Neuronal stem cell (in vitro differentiated cells): ENCODE measurements at regions not wholly inside any gene's neighbourhood (a gene's known extent, or its start where the extent isn't known, plus 50 kb on each side); places are given as distances from the start of the nearest gene placed in this dataset.
"Not testable (repeated sequence)": the region's sequence is repeated elsewhere in the genome, so short reads cannot be mapped to it uniquely, and the experiment has no call there.

Experiments used
- DNase-seq: peaks from one replicate; pipeline ENCODE4 v3.0.0-alpha.2; 2013; ENCODE audit warnings: low spot score
- H2AFZ ChIP-seq: one replicate; pipeline ENCODE4 v1.6.1; 2013; ENCODE audit warnings: mild to moderate bottlenecking, low read length, inconsistent platforms
- H2AK5ac ChIP-seq: 2 replicates; pipeline ENCODE4 v1.6.1; 2013; ENCODE audit warnings: low read depth, mild to moderate bottlenecking, inconsistent platforms, low read length, moderate library complexity, mixed read lengths
- H2BK120ac ChIP-seq: 2 replicates; pipeline ENCODE4 v1.6.1; 2013; ENCODE audit warnings: low read depth, mild to moderate bottlenecking, inconsistent platforms, low read length, moderate library complexity, mixed read lengths
- H2BK12ac ChIP-seq: one replicate; pipeline ENCODE4 v1.6.1; 2013; ENCODE audit warnings: low read length, inconsistent platforms
- H2BK15ac ChIP-seq: 2 replicates; pipeline ENCODE4 v1.6.1; 2013; ENCODE audit warnings: mild to moderate bottlenecking, low read length, inconsistent platforms, mixed read lengths
- H2BK5ac ChIP-seq: one replicate; pipeline ENCODE4 v1.6.1; 2013; ENCODE audit warnings: inconsistent platforms, mild to moderate bottlenecking, low read length, moderate library complexity
- H3K14ac ChIP-seq: one replicate; pipeline ENCODE4 v1.6.1; 2013; ENCODE audit warnings: low read length, inconsistent platforms
- H3K18ac ChIP-seq: 2 replicates; pipeline ENCODE4 v1.6.1; 2013; ENCODE audit warnings: low read length, inconsistent platforms
- H3K23ac ChIP-seq: 2 replicates; pipeline ENCODE4 v1.6.1; 2013; ENCODE audit warnings: low read depth, mild to moderate bottlenecking, mixed read lengths, low read length, inconsistent platforms; ENCODE audit not compliant: poor library complexity
- H3K27ac ChIP-seq: replicated peaks from 3 replicates; pipeline ENCODE4 v1.5.1; 2013; ENCODE audit warnings: low read length, inconsistent platforms
- H3K27me3 ChIP-seq, 3 experiments: 2 replicates each; pipeline ENCODE4 v1.6.1; 2013; ENCODE audit warnings: low read length in 3 of 3, mild to moderate bottlenecking in 2 of 3, inconsistent platforms in 1 of 3, low read depth in 1 of 3, mixed read lengths in 1 of 3, moderate library complexity in 1 of 3; ENCODE audit not compliant: control insufficient read depth in 3 of 3, insufficient read depth in 3 of 3
- H3K36me3 ChIP-seq, 2 donors: replicated peaks in 1 of 2; 2 replicates each; pipeline ENCODE4 v1.6.1; 2013; ENCODE audit warnings: low read length in 2 of 2; ENCODE audit not compliant: control insufficient read depth in 2 of 2, insufficient read depth in 2 of 2
- H3K4ac ChIP-seq: 2 replicates; pipeline ENCODE4 v1.6.1; 2013; ENCODE audit warnings: inconsistent platforms, mild to moderate bottlenecking, low read length, moderate library complexity
- H3K4me1 ChIP-seq, 2 donors: 1 replicate in 1 of 2; 2 replicates in 1 of 2; pipeline ENCODE4 v1.6.1; 2013; ENCODE audit warnings: low read length in 2 of 2, low read depth in 1 of 2; ENCODE audit not compliant: control insufficient read depth in 2 of 2, insufficient read depth in 1 of 2
- H3K4me2 ChIP-seq: one replicate; pipeline ENCODE4 v1.6.1; 2013; ENCODE audit warnings: mild to moderate bottlenecking, low read length, inconsistent platforms; ENCODE audit not compliant: insufficient read depth, poor library complexity, severe bottlenecking
- H3K4me3 ChIP-seq, 2 donors: 2 replicates each; pipeline ENCODE4 v1.5.1; 2013; ENCODE audit warnings: low read length in 2 of 2, mild to moderate bottlenecking in 2 of 2, inconsistent platforms in 1 of 2, moderate library complexity in 1 of 2
- H3K79me1 ChIP-seq: one replicate; pipeline ENCODE4 v1.6.1; 2013; ENCODE audit warnings: low read depth, mild to moderate bottlenecking, inconsistent platforms, low read length, moderate library complexity
- H3K9ac ChIP-seq: one replicate; pipeline ENCODE4 v1.6.1; 2013; ENCODE audit warnings: mild to moderate bottlenecking, low read depth, low read length, inconsistent platforms; ENCODE audit not compliant: poor library complexity
- H3K9me3 ChIP-seq, 2 donors: replicated peaks in 1 of 2; 2 replicates each; pipeline versions ENCODE3 to v1.6.1; 2013; ENCODE audit warnings: low read length in 2 of 2, mild to moderate bottlenecking in 2 of 2, inconsistent platforms in 1 of 2, low read depth in 1 of 2, mixed read lengths in 1 of 2, moderate library complexity in 1 of 2; ENCODE audit not compliant: control insufficient read depth in 2 of 2, insufficient read depth in 1 of 2
- H4K8ac ChIP-seq: one replicate; pipeline ENCODE4 v1.6.1; 2013; ENCODE audit warnings: low read depth, mild to moderate bottlenecking, inconsistent platforms, low read length, moderate library complexity
- H4K91ac ChIP-seq: one replicate; pipeline ENCODE4 v1.6.1; 2013; ENCODE audit warnings: low read length, low read depth, mild to moderate bottlenecking, inconsistent platforms; ENCODE audit not compliant: poor library complexity
- WGBS, 2 donors: extraction: QIAGEN DNeasy Blood & Tissue Kit; methylation state at CpG; one replicate each; pipeline ENCODE4 v1.1.7; 2013; ENCODE audit warnings: missing lambda C conversion rate in 2 of 2, mixed read lengths in 1 of 2; ENCODE audit not compliant: insufficient read length in 2 of 2, insufficient replicate concordance in 1 of 2; ENCODE audit errors: extremely low coverage in 2 of 2; 5-methylcytosine and 5-hydroxymethylcytosine counted together

- H3K18ac ChIP-seq, result no peak overlapping the region
- H4K8ac ChIP-seq, result no peak overlapping the region
- no peak overlapping the region for H2AK5ac ChIP-seq
- no peak overlapping the region for H2BK120ac ChIP-seq
- H3K79me1 ChIP-seq, result no peaks in the 10 kb centered on the region
- no peak overlapping the region for H3K27ac ChIP-seq
- no peaks in the 10 kb centered on the region for H3K27me3 ChIP-seq
- H4K91ac ChIP-seq, result no peak overlapping the region
- H3K9ac ChIP-seq, result no peak overlapping the region
- no peak overlapping the region for H2BK5ac ChIP-seq
- H3K14ac ChIP-seq, result no peak overlapping the region
- no peak overlapping the region for H3K4me3 ChIP-seq
- H2BK12ac ChIP-seq, result no peak overlapping the region
- no peak overlapping the region for H3K4ac ChIP-seq
- no peak overlapping the region for H3K4me2 ChIP-seq
- no peak for DNase-seq
- no peak overlapping the region for H3K23ac ChIP-seq
- no peaks in the 10 kb centered on the region for H3K4me1 ChIP-seq
- H3K9me3 ChIP-seq, result peaks cover 2 to 10% of the 10 kb centered on the region in 2 donors
- WGBS, 2 donors, result no CpG with 5 or more reads among the region's 1 CpG
- no peak overlapping the region for H2BK15ac ChIP-seq
- peak overlapping the region; percentile 15 for H2AFZ ChIP-seq
- H3K36me3 ChIP-seq, result no peaks in the 10 kb centered on the region
Observed at GRCh38 chr2:226295123-226295522, 504.5 kb downstream of the IRS1 start.

GRCh38 chr2:226291281-226291680 lies 508.3 kb downstream of the IRS1 start:
- H4K91ac ChIP-seq, H3K14ac ChIP-seq, H3K4me1 ChIP-seq, H2AFZ ChIP-seq, H2BK15ac ChIP-seq, H3K79me1 ChIP-seq, H2AK5ac ChIP-seq, H3K9ac ChIP-seq, H2BK5ac ChIP-seq, H3K4ac ChIP-seq, H3K4me3 ChIP-seq, H2BK12ac ChIP-seq, H2BK120ac ChIP-seq, DNase-seq, H3K36me3 ChIP-seq, H4K8ac ChIP-seq, H3K18ac ChIP-seq, H3K23ac ChIP-seq, H3K27me3 ChIP-seq, H3K4me2 ChIP-seq, H3K27ac ChIP-seq: not testable (repeated sequence)
- WGBS, 2 donors, result no CpG with 5 or more reads among the region's 1 CpG
- H3K9me3 ChIP-seq, result peaks cover 2 to 12% of the 10 kb centered on the region in 2 donors

- Histone ChIP-seq H2BK15ac (no peak overlapping the region), H4K8ac (no peak overlapping the region), H2AK5ac (no peak overlapping the region), H3K4ac (no peak overlapping the region), H3K9ac (no peak overlapping the region), H3K4me2 (no peak overlapping the region), H2BK12ac (no peak overlapping the region), H2BK120ac (no peak overlapping the region), H3K23ac (no peak overlapping the region), H3K18ac (no peak overlapping the region), H3K79me1 (no peaks in the 10 kb centered on the region), H3K4me1 (no peaks in the 10 kb centered on the region), H2AFZ (peak overlapping the region; percentile 4), H2BK5ac (no peak overlapping the region), H3K4me3 (no peak overlapping the region), H4K91ac (no peak overlapping the region), H3K27me3 (no peaks in the 10 kb centered on the region), H3K27ac (no peak overlapping the region), H3K9me3 (peaks cover 0 to 5% of the 10 kb centered on the region in 2 donors), H3K36me3 (no peaks in the 10 kb centered on the region), H3K14ac (no peak overlapping the region)
- DNase-seq, result no peak
- WGBS, 2 donors, result no CpG with 5 or more reads among the region's 2 CpGs
Observed at GRCh38 chr2:226286916-226287315, 512.7 kb downstream of the IRS1 start.

- Histone ChIP-seq H3K79me1 (no peaks in the 10 kb centered on the region), H3K18ac (no peak overlapping the region), H2BK120ac (no peak overlapping the region), H2AK5ac (no peak overlapping the region), H4K8ac (no peak overlapping the region), H3K23ac (no peak overlapping the region), H3K9me3 (peaks cover 0 to 7% of the 10 kb centered on the region in 2 donors), H2AFZ (no peak overlapping the region), H3K27ac (no peak overlapping the region), H3K4me1 (no peaks in the 10 kb centered on the region), H4K91ac (no peak overlapping the region), H3K4me3 (no peak overlapping the region), H3K14ac (no peak overlapping the region), H3K9ac (no peak overlapping the region), H3K27me3 (no peaks in the 10 kb centered on the region), H3K4ac (no peak overlapping the region), H2BK12ac (no peak overlapping the region), H2BK15ac (no peak overlapping the region), H3K4me2 (no peak overlapping the region), H3K36me3 (no peaks in the 10 kb centered on the region), H2BK5ac (no peak overlapping the region)
- no CpG with 5 or more reads among the region's 2 CpGs for WGBS, 2 donors
- DNase-seq, result no peak
Observed at GRCh38 chr2:226283796-226284195, 515.8 kb downstream of the IRS1 start.
